Fibroblast of skin of scalp (primary cell): ENCODE measurements at regions not wholly inside any gene's neighbourhood (a gene's known extent, or its start where the extent isn't known, plus 50 kb on each side); places are given as distances from the start of the nearest gene placed in this dataset.

Source experiments
- DNase-seq: peaks from one replicate; pipeline ENCODE4 v3.0.0-alpha.2; 2013

GRCh38 chr12:24554612-24555295 is 394.1 kb downstream of the BCAT1 start:
- no peak for DNase-seq

- DNase-seq: no peak
Observed at GRCh38 chr12:24553259-24553658, 395.6 kb downstream of the BCAT1 start.

- no peak for DNase-seq
Observed at GRCh38 chr12:24551163-24551786, 397.6 kb downstream of the BCAT1 start.

GRCh38 chr12:24550609-24551008 is 398.3 kb downstream of the BCAT1 start:
- DNase-seq: no peak

GRCh38 chr12:24546661-24547060 is 402.2 kb downstream of the BCAT1 start:
- DNase-seq: no peak

GRCh38 chr12:24546084-24546483 is 402.8 kb downstream of the BCAT1 start:
- DNase-seq: no peak

- DNase-seq: no peak
Observed at GRCh38 chr12:24544368-24544767, 404.5 kb downstream of the BCAT1 start.

- no peak for DNase-seq
Observed at GRCh38 chr12:24541193-24541871, 407.6 kb downstream of the BCAT1 start.

GRCh38 chr12:24539646-24540045 is 409.3 kb downstream of the BCAT1 start:
- no peak for DNase-seq

GRCh38 chr12:24537083-24537860 is 411.6 kb downstream of the BCAT1 start:
- DNase-seq: no peak

- no peak for DNase-seq
Observed at GRCh38 chr12:24535334-24536069, 413.4 kb downstream of the BCAT1 start.

GRCh38 chr12:24534622-24535021 is 414.3 kb downstream of the BCAT1 start:
- DNase-seq: no peak

GRCh38 chr12:24533716-24534352 is 415.1 kb downstream of the BCAT1 start:
- DNase-seq: no peak

- no peak for DNase-seq
Observed at GRCh38 chr12:24530689-24531088, 418.2 kb downstream of the BCAT1 start.

- no peak for DNase-seq
Observed at GRCh38 chr12:24527102-24527501, 421.8 kb downstream of the BCAT1 start.

GRCh38 chr12:24522736-24523135 is 426.2 kb downstream of the BCAT1 start:
- DNase-seq: no peak

GRCh38 chr12:24519759-24520158 is 429.1 kb downstream of the BCAT1 start:
- no peak for DNase-seq

GRCh38 chr12:24517000-24517399 is 431.9 kb downstream of the BCAT1 start:
- DNase-seq: no peak

- no peak for DNase-seq
Observed at GRCh38 chr12:24510581-24511125, 438.2 kb downstream of the BCAT1 start.

GRCh38 chr12:24507827-24508226 is 441.1 kb downstream of the BCAT1 start:
- DNase-seq: no peak

- DNase-seq: no peak
Observed at GRCh38 chr12:24505366-24506015, 443.4 kb downstream of the BCAT1 start.
